D721Med (cell line): ENCODE measurements at regions not wholly inside any gene's neighbourhood (a gene's known extent, or its start where the extent isn't known, plus 50 kb on each side); places are given as distances from the start of the nearest gene placed in this dataset.

Experiments
- DNase-seq: peaks from one replicate; pipeline ENCODE4 v3.0.0; 2011; ENCODE audit warnings: low spot score; ENCODE audit not compliant: insufficient read length
- FAIRE-seq: peaks from 2 replicates; lab custom pipeline; 2011; peaks lifted over from hg19 to GRCh38; lab: Jason Lieb, UNC
- TF ChIP-seq, protein P1 (sequence below): IDR thresholded peaks from 2 replicates; pipeline ENCODE4 v1.5.1; 2012; ENCODE audit warnings: mild to moderate bottlenecking, control low read depth; ENCODE audit not compliant: insufficient read depth; ENCODE audit errors: missing control alignments

DNA sequence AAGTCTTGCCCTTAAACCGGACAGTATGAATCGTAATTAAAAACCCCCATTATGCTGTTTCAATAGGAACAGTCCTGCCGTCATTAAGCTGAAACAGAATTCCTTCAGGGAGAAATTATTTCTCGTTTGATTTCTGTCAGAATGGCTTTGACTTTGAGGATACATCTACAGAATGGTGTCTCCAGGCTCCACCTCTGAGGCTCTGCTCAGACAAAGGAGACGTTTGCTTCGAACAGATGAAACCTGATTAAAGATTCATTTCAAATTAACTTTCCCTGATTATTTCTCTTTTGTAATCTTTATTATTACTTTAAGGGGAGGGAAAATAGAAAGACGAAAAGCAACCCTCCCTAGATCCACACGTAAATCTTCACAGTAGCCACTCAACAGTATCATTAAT, 106.9 kb downstream of the TMEM114 start:
- DNase-seq (no peak), FAIRE-seq (no peak)
- TF ChIP-seq, protein P1, sequence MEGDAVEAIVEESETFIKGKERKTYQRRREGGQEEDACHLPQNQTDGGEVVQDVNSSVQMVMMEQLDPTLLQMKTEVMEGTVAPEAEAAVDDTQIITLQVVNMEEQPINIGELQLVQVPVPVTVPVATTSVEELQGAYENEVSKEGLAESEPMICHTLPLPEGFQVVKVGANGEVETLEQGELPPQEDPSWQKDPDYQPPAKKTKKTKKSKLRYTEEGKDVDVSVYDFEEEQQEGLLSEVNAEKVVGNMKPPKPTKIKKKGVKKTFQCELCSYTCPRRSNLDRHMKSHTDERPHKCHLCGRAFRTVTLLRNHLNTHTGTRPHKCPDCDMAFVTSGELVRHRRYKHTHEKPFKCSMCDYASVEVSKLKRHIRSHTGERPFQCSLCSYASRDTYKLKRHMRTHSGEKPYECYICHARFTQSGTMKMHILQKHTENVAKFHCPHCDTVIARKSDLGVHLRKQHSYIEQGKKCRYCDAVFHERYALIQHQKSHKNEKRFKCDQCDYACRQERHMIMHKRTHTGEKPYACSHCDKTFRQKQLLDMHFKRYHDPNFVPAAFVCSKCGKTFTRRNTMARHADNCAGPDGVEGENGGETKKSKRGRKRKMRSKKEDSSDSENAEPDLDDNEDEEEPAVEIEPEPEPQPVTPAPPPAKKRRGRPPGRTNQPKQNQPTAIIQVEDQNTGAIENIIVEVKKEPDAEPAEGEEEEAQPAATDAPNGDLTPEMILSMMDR: no peak

DNA sequence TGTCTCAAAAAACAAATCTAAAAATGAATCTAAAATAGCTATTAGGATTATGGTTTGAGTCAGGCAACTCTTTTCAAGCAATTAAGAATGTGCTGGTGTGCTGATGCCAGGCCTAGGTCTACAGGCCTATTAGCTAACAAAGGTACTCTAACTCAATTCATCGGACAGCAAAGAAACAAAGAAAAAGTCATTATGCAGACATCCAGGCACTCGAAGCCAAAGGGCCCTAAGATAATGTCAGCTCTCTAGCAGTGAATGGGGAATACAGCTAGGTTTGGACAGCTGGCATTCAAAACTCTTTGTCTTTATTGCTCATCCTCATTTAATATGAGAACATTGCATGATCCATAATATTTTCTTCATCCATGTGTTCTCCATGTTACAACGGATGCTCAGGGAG, 108.5 kb downstream of the TMEM114 start:
- no peak for FAIRE-seq
- TF ChIP-seq, protein P1: no peak

DNA sequence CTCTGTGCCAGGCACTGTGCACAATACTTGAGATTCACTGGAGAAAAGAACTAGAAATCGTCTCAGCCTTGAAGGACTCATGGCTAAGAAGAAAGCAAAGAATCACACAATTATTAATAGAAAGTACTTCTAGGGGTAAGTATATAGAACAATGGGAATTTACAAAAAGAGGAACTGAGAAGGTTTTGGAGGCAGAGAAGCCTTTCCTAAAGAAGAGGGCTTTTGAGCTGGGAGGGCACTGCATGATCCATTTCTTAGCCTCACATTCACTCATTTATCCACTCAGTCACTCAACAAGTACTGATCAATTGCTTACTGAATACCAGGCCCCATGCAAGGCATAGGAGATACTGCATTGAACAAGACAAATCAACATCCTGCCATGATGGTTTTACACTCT, 113.5 kb downstream of the TMEM114 start:
- FAIRE-seq (no peak), DNase-seq (no peak)
- TF ChIP-seq, protein P1: no peak

More for the DNA sequence above, 108.5 kb downstream of the TMEM114 start:
- no peak for DNase-seq

DNA sequence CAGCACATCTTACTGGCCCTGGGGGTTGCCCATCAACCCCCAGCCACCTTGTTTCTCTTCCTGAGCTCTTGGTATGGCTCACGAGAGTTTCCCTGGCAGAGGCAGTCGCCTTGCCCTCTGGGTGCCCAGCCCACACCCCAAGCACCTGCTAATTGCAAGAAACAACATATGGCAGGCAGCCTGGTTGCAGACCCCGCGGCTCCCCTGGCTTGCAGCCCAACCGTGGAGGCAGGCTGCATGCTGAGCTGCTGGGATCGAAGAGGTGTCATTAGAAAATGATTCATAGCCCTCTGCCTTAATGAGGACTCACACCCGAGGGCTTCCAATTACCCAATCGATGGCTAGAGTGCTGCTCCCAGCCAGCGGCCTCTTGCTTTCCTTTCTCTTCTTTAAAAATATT, 115.7 kb downstream of the TMEM114 start:
- DNase-seq (no peak), FAIRE-seq (no peak)
- TF ChIP-seq, protein P1: no peak

DNA sequence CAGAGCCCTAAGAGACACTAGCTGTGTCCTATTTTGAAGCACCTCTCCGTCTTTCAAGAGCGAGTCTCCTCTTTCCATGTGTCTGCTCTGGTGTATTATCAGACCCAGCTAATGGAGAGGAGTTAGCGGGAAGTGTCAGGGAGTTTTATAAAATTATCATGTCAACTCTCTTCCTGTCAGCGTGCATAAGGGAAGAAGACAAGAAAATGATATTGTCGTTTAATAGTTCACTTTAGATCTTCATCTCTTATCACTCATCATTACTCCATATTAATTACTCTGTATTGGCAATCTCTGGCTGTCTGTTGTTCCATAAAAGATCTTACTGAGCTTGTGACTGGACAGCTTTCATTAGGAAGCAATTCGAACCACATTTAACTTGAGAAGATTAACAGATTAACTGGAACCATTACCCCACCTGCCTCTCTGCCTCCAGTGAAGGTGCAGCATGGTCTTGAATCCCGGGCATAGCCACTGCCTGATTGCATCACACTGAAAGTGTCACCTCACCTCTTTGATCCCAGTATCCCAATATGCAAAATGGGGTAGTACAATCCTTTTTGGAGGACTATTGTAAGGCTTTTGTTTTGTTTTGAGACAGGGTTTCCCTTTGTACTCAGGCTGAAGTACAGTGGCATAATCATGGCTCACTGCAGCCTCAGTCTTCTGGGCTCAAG, 121.1 kb downstream of the TMEM114 start:
- TF ChIP-seq, protein P1: no peak
- DNase-seq (no peak), FAIRE-seq (no peak)

DNA sequence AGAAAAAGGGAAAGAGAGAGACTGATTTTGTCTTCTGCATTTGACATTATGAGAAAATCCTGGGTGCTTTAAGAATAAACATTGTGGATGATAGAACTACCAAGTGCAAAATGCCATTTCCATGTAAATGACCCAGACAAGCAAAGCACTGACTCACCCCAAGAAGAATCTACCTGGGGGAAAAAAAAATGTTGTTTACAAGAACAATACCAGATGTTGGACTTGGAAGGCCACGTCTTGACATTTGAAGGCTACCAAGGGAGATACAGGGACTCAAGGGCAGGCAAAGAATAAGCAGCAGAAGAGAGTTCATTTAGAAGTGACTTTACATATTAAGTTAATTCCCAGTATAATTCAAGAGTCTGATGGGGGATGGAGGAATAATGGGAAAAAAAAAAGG, 125.3 kb downstream of the TMEM114 start:
- TF ChIP-seq, protein P1: no peak
- FAIRE-seq (no peak), DNase-seq (no peak)

DNA sequence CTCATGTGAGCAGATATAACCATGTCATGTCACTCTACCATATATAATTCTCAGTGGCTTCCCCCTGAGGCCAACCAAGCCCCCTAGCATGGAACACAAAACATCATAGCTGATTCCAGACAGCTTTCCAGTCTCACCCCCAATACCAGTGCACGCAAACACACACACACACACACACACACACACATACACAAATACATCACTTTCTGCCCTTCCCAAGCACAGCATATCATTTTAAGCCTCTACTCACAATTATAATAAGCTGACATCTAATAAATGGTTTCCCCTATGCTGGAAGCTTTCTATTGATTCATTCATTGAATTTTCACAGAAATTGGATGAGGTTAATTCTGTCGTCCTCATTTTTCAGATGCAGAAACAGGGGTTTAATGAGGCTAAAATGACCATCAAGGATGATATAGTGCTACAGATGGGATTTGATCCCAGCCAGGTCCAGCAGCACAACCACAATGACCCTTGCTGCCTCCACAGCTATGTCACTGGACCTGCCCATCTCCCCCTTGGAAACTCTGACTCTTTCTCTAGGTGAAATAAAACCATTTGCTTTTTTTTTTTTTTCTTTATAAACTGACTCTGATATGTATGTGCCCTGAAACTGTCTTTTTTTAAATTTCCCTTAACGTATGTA, 131.1 kb downstream of the TMEM114 start:
- DNase-seq (no peak), FAIRE-seq (no peak)
- TF ChIP-seq, protein P1: no peak
